ENCODE measurements at regions not wholly inside any gene's neighbourhood (a gene's known extent, or its start where the extent isn't known, plus 50 kb on each side); places are given as distances from the start of the nearest gene placed in this dataset.
A peak's percentile ranks its signal among the peaks of the same experiment; 100 is the strongest.
"Not testable (repeated sequence)": the region's sequence is repeated elsewhere in the genome, so short reads cannot be mapped to it uniquely, and the experiment has no call there.

DNA sequence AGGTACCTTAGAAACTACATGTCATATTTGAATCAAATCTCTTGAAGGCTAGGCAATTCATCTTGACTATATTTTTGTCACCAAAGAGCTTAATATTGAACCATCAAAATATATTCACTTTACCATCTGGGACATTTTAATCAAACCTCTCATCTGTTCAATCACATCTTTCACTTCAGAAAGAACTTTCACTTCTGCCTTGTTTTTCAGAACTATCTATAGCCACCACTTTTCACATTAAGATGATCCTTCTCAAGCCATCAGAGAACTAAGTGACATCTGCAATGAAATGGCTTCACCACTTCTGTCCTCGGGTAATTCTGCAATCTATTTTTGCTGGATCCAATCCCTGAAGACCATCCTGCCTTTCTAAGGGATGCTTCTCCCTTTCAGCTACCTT, 57.8 kb downstream of the OR2B2 start:
- no peak for DNase-seq
- no peak overlapping the region for H3K4me3 ChIP-seq
- no peak overlapping the region for H3K27ac ChIP-seq (replicated peaks)
- TF ChIP-seq, protein P1, sequence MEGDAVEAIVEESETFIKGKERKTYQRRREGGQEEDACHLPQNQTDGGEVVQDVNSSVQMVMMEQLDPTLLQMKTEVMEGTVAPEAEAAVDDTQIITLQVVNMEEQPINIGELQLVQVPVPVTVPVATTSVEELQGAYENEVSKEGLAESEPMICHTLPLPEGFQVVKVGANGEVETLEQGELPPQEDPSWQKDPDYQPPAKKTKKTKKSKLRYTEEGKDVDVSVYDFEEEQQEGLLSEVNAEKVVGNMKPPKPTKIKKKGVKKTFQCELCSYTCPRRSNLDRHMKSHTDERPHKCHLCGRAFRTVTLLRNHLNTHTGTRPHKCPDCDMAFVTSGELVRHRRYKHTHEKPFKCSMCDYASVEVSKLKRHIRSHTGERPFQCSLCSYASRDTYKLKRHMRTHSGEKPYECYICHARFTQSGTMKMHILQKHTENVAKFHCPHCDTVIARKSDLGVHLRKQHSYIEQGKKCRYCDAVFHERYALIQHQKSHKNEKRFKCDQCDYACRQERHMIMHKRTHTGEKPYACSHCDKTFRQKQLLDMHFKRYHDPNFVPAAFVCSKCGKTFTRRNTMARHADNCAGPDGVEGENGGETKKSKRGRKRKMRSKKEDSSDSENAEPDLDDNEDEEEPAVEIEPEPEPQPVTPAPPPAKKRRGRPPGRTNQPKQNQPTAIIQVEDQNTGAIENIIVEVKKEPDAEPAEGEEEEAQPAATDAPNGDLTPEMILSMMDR (IDR thresholded peaks at IDR 0.05; ENCODE audit: borderline replicate concordance) = no peak
- no peaks in the 10 kb centered on the region for H3K4me1 ChIP-seq
- intact Hi-C loops (cut with micrococcal nuclease) = no loop called here
- no peaks in the 10 kb centered on the region for H3K36me3 ChIP-seq
- H3K27me3 ChIP-seq (ENCODE audit: low read depth) = no peaks in the 10 kb centered on the region
- H3K9me3 ChIP-seq (replicated peaks) = no peaks in the 10 kb centered on the region

GRCh38 chr6:27851440-27851839, 60.8 kb downstream of the OR2B2 start:
- no peaks in the 10 kb centered on the region for H3K36me3 ChIP-seq
- no peaks in the 10 kb centered on the region for H3K9me3 ChIP-seq (replicated peaks)
- H3K4me1 ChIP-seq = no peaks in the 10 kb centered on the region
- no peak overlapping the region for H3K27ac ChIP-seq (replicated peaks)
- DNase-seq = no peak
- intact Hi-C loops (cut with micrococcal nuclease) = no loop called here
- H3K27me3 ChIP-seq (ENCODE audit: low read depth) = no peaks in the 10 kb centered on the region
- no peak overlapping the region for H3K4me3 ChIP-seq
- TF ChIP-seq, protein P1 (IDR thresholded peaks at IDR 0.05; ENCODE audit: borderline replicate concordance) = no peak

DNA sequence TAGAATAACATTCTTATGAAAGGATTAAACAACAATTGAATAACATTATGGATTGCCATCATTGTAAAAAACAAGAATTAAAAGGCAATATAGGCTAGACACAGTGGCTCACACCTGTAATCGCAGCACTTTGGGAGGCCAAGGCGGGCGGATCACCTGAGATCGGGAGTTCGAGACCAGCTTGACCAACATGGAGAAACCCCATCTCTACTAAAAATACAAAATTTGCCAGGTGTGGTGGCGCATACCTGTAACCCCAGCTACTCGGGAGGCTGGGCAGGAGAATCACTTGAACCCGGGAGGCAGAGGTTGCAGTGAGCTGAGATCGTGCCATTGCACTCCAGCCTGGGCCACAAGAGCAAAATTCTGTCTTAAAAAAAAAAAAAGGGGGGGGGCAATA, 63.2 kb downstream of the OR2B2 start:
- H3K27ac ChIP-seq (replicated peaks); H3K9me3 ChIP-seq (replicated peaks); H3K27me3 ChIP-seq (ENCODE audit: low read depth); H3K36me3 ChIP-seq; H3K4me3 ChIP-seq; H3K4me1 ChIP-seq; intact Hi-C loops (cut with micrococcal nuclease); DNase-seq: not testable (repeated sequence)

DNA sequence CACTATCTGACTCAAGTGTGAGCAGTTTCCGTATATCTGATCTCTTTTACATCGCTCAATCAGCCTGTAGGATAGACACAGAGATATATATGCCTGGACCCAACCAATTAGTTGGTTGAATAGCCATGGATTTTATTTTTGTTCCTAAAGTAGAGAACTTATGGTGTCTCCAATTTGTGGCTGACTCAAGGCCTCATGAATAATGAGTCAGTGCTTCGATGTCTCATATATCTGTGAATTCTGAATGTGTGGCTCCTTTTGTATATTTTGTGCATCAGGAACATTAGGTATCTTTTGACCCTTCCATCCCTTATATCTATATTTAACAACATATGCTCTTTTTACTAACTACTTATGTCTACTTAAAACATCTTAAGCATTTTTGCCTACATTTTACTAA, 64.5 kb downstream of the OR2B2 start:
- DNase-seq = no peak
- TF ChIP-seq, protein P1 (IDR thresholded peaks at IDR 0.05; ENCODE audit: borderline replicate concordance) = no peak
- intact Hi-C loops (cut with micrococcal nuclease) = no loop called here
- no peaks in the 10 kb centered on the region for H3K9me3 ChIP-seq (replicated peaks)
- H3K36me3 ChIP-seq = no peaks in the 10 kb centered on the region
- no peaks in the 10 kb centered on the region for H3K27me3 ChIP-seq (ENCODE audit: low read depth)
- no peaks in the 10 kb centered on the region for H3K4me1 ChIP-seq
- no peak overlapping the region for H3K4me3 ChIP-seq
- H3K27ac ChIP-seq (replicated peaks) = no peak overlapping the region

DNA sequence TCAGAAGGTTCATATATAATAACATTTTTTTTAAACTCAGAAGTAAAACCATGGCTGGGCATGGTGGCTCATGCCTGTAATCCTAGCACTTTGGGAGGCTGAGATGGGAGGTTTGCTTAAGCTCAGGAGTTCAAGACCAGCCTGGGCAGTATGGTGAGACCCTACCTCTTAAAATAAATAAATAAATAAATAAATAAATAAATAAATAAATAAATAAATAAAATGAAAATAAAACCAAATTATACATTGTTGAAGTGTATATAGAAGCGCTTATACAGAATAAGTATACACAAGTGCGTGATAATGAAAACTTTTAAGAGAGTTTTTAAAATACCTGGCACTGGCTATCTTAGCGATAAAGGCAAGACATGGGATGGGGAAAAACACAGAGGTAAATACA, 71.6 kb downstream of the OR2B2 start:
- Histone ChIP-seq H3K27me3 (ENCODE audit: low read depth) (no peaks in the 10 kb centered on the region), H3K27ac (replicated peaks) (no peak overlapping the region), H3K4me1 (peaks cover 41% of the 10 kb centered on the region), H3K4me3 (no peak overlapping the region), H3K9me3 (replicated peaks) (no peaks in the 10 kb centered on the region), H3K36me3 (peaks cover 4% of the 10 kb centered on the region)
- DNase-seq = no peak
- TF ChIP-seq, protein P1 (IDR thresholded peaks at IDR 0.05; ENCODE audit: borderline replicate concordance) = no peak
- intact Hi-C loops (cut with micrococcal nuclease) = no loop called here

GRCh38 chr6:27839626-27840475, 72.3 kb downstream of the OR2B2 start:
- TF ChIP-seq, protein P1 (IDR thresholded peaks at IDR 0.05; ENCODE audit: borderline replicate concordance) = no peak
- intact Hi-C loops (cut with micrococcal nuclease) = no loop called here
- H3K4me1 ChIP-seq = peaks cover 48% of the 10 kb centered on the region
- DNase-seq = no peak
- peaks cover 4% of the 10 kb centered on the region for H3K36me3 ChIP-seq
- no peaks in the 10 kb centered on the region for H3K27me3 ChIP-seq (ENCODE audit: low read depth)
- peak overlapping the region; percentile 92 for H3K4me3 ChIP-seq
- no peaks in the 10 kb centered on the region for H3K9me3 ChIP-seq (replicated peaks)
- peak overlapping the region; percentile 97 for H3K27ac ChIP-seq (replicated peaks)
